Fibroblast of villous mesenchyme (primary cell): ENCODE measurements at regions not wholly inside any gene's neighbourhood (a gene's known extent, or its start where the extent isn't known, plus 50 kb on each side); places are given as distances from the start of the nearest gene placed in this dataset.
A peak's percentile ranks its signal among the peaks of the same experiment; 100 is the strongest.

Experiments
- DNase-seq: peaks from one replicate; pipeline ENCODE4 v3.0.0-alpha.2; 2010; ENCODE audit warnings: low read depth
- H3K4me3 ChIP-seq: 2 replicates; pipeline ENCODE4 v1.5.1; 2011; ENCODE audit warnings: low read depth, mild to moderate bottlenecking, low read length
- TF ChIP-seq, protein P1 (sequence below): IDR thresholded peaks from 2 replicates; pipeline ENCODE4 v1.5.1; 2012; ENCODE audit warnings: low read depth, mild to moderate bottlenecking, low read length; ENCODE audit not compliant: insufficient read depth

DNA sequence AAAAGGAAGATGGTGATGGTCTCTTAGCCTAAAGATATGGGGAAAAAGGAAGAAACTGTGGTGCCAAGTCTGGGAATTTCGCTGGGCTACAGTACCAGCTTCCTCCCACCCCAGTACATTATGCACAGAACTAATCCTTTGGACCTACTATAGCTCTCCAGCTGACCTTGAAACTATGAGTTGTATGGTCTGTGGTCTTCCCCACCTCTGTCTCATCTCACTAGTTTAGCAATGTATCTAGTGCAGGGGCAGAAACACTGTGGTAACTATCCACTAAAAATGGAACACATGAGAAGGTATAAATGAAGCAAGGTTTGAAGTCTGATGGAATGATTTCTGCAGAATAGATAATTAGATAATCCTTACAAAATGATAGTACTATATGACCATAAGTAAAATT lies 190.4 kb upstream of the CCDC150 start:
- DNase-seq: no peak
- TF ChIP-seq, protein P1, sequence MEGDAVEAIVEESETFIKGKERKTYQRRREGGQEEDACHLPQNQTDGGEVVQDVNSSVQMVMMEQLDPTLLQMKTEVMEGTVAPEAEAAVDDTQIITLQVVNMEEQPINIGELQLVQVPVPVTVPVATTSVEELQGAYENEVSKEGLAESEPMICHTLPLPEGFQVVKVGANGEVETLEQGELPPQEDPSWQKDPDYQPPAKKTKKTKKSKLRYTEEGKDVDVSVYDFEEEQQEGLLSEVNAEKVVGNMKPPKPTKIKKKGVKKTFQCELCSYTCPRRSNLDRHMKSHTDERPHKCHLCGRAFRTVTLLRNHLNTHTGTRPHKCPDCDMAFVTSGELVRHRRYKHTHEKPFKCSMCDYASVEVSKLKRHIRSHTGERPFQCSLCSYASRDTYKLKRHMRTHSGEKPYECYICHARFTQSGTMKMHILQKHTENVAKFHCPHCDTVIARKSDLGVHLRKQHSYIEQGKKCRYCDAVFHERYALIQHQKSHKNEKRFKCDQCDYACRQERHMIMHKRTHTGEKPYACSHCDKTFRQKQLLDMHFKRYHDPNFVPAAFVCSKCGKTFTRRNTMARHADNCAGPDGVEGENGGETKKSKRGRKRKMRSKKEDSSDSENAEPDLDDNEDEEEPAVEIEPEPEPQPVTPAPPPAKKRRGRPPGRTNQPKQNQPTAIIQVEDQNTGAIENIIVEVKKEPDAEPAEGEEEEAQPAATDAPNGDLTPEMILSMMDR: no peak
- H3K4me3 ChIP-seq: no peak overlapping the region

DNA sequence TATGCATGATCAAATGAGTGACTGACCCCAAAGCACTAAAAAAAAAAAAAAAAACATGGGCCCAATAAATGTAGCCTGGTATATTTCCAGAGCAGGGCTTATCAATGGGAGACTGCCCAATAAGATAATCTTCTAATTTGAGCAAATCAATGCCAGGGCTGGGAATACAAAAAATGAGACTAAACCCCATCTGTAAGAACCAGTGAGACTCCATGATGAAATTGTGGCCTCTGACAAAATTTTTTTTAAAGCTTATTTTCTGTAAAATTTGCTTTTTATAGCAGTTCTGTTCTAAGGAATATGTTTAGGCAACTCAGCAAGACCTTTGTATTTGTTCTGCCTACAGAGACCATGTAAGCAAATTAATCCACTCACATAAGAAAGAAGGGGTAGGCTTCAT lies 186.8 kb upstream of the CCDC150 start:
- TF ChIP-seq, protein P1: no peak
- DNase-seq: no peak
- H3K4me3 ChIP-seq: no peak overlapping the region

DNA sequence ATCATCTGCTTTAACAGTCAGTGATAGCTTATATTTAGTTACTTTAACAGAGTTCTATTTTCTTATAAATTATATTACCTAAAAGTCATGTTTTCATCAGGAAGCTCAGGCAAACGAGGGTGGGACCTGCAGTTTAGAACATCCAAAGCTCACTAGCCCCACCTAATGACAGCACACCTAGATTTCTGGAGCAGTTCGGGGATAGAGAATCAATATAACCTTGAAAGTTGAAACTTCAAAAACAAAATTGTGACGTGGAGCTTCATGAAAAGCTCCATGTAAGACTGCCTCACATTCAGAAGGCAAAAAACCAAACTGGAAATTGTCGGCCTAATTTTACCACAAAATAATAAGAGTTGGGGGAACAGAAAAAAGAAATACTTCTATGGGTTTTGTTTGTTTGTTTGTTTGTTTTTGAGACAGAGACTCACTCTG lies 185.9 kb upstream of the CCDC150 start:
- TF ChIP-seq, protein P1: peak; percentile 70
- no peak overlapping the region for H3K4me3 ChIP-seq
- DNase-seq: peak; percentile 64

DNA sequence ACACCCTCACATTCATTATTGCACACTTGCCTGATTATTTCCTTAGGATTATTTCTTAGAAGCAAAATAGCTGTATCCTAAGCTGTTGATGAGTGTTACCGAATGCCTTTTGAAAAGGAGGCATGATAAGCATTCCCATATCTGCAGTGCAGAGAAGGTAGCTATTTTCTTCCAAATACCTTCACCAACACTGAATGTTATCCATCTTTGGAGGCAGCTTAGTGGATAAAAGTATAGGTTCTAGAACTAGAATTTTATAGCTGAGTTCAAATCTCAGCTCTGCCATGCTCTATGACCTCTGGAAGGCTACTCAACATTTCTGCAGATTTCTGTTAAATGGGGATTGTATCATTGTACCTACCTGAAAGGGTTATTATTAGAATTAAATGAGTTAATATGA lies 185.0 kb upstream of the CCDC150 start:
- TF ChIP-seq, protein P1: no peak
- no peak for DNase-seq
- no peak overlapping the region for H3K4me3 ChIP-seq

DNA sequence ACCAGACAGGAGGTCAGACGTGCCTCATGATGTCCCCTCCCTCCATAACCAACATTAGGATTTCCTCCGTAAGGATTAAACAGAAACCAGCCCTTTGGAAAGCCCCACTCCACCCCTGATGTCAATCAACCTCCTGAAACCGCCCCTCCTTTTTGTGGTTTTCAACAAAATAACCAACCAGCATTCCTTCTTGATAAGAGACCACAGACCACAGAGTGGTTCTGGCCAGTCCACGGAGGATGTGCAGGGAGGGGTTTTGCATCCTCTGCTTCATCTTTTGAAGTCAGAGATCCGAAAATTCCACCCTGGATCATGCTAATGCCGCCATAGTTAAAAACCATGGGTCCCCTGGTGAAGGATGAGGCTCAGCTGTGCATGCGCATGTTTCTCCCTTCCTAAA lies 180.0 kb upstream of the CCDC150 start:
- peak; percentile 62 for DNase-seq
- TF ChIP-seq, protein P1: no peak
- H3K4me3 ChIP-seq: no peak overlapping the region

DNA sequence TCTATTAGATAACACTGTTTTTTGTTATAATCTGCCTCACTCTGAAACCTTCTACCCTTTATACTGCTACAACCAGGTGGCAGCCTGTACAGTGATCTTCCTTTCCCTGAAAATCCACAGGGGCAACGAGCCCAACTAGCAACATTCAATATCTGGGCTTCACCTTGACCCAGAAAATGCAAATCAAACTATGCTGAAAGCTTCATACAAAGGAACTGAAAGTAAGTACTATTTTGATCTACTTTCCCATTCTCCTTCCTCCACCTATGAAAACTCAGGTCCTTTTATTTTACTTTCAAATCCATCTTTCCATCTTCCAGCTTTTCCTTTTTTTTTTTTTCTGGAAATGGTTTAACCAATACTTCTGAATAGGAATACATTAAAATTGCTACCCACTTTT lies 175.8 kb upstream of the CCDC150 start:
- no peak overlapping the region for H3K4me3 ChIP-seq
- TF ChIP-seq, protein P1: no peak
- DNase-seq: no peak

DNA sequence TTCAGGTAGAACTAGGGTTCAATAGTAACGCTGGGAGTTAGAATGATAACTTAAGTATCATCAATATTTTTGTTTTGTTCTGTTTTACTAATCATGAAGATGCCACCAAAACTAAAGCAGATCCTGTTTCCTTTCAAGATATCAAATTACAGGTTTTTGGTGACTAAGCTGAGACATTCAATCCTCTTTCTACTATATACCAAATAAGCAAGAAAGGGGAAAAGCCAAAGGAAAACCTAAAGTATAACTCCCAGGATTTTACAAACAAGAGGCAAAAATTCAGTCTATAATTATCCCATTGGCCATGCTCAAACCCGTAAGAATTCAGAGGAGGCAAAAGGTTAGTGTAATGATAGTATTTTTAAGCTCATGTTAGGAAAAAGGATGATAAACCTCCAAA lies 175.2 kb upstream of the CCDC150 start:
- peak; percentile 5 for DNase-seq
- TF ChIP-seq, protein P1: no peak
- H3K4me3 ChIP-seq: no peak overlapping the region
